ENCODE measurements at regions not wholly inside any gene's neighbourhood (a gene's known extent, or its start where the extent isn't known, plus 50 kb on each side); places are given as distances from the start of the nearest gene placed in this dataset.

GRCh38 chr11:82003671-82004515 is 729.8 kb downstream of the FAM181B start:
- DNase-seq (ENCODE audit: extremely low read depth, low read depth): peak; percentile 4
- no peak for TF ChIP-seq CTCF (IDR thresholded peaks at IDR 0.05; ENCODE audit: low read depth, low read length)

- DNase-seq (ENCODE audit: extremely low read depth, low read depth): no peak
- no peak for TF ChIP-seq CTCF (IDR thresholded peaks at IDR 0.05; ENCODE audit: low read depth, low read length)
Measured at GRCh38 chr11:82003024-82003423, 730.6 kb downstream of the FAM181B start.

GRCh38 chr11:81995889-81996288 is 737.8 kb downstream of the FAM181B start:
- TF ChIP-seq CTCF (IDR thresholded peaks at IDR 0.05; ENCODE audit: low read depth, low read length): no peak
- DNase-seq (ENCODE audit: extremely low read depth, low read depth): no peak

DNA sequence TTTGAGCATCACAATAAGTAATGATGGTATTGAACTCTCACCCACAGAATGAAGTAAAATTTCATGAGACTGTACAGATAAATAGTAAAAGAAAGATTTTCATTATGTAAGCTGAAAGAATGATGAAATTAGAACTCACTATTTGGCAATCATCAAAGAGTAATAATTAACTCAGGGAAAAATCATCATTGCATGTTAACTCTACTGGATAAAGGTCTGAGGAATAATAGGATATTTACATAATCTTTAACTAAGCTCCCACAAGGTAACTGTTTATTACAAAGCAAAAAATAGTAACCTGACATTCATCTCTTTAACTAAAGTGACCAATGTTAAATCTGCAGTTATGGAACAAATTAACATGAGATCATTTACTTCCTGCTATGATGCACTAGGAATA is 739.9 kb downstream of the FAM181B start:
- no peak for DNase-seq (ENCODE audit: extremely low read depth, low read depth)
- TF ChIP-seq CTCF (IDR thresholded peaks at IDR 0.05; ENCODE audit: low read depth, low read length): no peak

DNA sequence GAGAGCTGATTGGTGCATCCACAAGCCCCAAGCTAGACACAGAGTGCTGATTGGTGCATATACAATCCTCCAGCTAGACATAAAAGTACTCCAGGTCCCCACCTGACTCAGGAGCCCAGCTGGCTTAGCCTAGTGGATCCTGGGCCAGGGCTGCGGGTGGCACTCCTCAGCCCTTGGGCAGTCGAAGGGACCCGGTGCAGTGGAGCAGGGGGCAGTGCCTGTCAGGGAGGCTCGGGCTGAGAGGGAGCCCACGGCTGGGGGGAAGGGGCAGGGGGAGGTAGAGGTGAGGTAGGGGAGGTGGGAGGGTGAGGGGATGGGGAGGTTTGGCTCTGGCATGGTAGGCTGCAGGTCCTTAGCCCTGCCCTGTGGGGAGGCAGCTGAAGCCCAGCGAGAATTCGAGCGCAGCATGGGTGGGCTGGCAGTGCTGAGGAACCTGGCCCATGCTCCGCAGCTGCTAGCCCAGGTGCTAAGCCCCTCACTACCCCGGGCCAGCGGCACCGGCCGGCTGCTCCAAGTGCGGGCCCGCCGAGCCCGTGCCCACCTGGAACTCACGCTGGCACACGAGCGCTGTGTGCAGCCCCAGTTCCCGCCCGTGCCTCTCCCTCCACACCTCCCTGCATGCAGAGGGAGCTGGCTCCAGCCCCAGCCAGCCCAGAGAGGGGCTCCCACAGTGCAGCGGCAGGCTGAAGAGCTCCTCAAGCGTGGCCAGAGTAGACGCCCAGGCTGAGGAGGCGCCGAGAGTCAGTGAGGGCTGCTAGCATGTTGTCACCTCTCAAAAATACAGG is 742.8 kb downstream of the FAM181B start:
- TF ChIP-seq CTCF (IDR thresholded peaks at IDR 0.05; ENCODE audit: low read depth, low read length): no peak
- no peak for DNase-seq (ENCODE audit: extremely low read depth, low read depth)

GRCh38 chr11:81989093-81989492 is 744.6 kb downstream of the FAM181B start:
- DNase-seq (ENCODE audit: extremely low read depth, low read depth): no peak
- TF ChIP-seq CTCF (IDR thresholded peaks at IDR 0.05; ENCODE audit: low read depth, low read length): no peak

Data from AG09319 (cell line).